HUDEP-2 (cell line): ENCODE measurements at regions not wholly inside any gene's neighbourhood (a gene's known extent, or its start where the extent isn't known, plus 50 kb on each side); places are given as distances from the start of the nearest gene placed in this dataset.

Source experiments
- DNase-seq, 76 experiments: peaks; one replicate each; lab custom pipeline; 2025; ENCODE audit not compliant: unreplicated experiment in 76 of 76; lab: John Stamatoyannopoulos, UW

GRCh38 chr9:79809316-79809876 is 237.6 kb downstream of the TLE4 start:
- no peak for DNase-seq

- no peak for DNase-seq
Measured at GRCh38 chr9:79807971-79808370, 236.2 kb downstream of the TLE4 start.

- DNase-seq, result no peak
Measured at GRCh38 chr9:79806086-79806485, 234.3 kb downstream of the TLE4 start.

- DNase-seq, result no peak
Measured at GRCh38 chr9:79801459-79801858, 229.7 kb downstream of the TLE4 start.

GRCh38 chr9:79800578-79800977 is 228.8 kb downstream of the TLE4 start:
- no peak for DNase-seq

- no peak for DNase-seq
Measured at GRCh38 chr9:79799691-79800335, 228.0 kb downstream of the TLE4 start.

GRCh38 chr9:79798450-79798849 is 226.7 kb downstream of the TLE4 start:
- DNase-seq, result no peak

GRCh38 chr9:79796411-79796810 is 224.6 kb downstream of the TLE4 start:
- DNase-seq, result no peak

- DNase-seq, result no peak
Measured at GRCh38 chr9:79788662-79789061, 216.9 kb downstream of the TLE4 start.

GRCh38 chr9:79781263-79781662 is 209.5 kb downstream of the TLE4 start:
- no peak for DNase-seq

GRCh38 chr9:79780559-79780958 is 208.8 kb downstream of the TLE4 start:
- no peak for DNase-seq

- DNase-seq, result no peak
Measured at GRCh38 chr9:79779901-79780300, 208.1 kb downstream of the TLE4 start.

- DNase-seq, result no peak
Measured at GRCh38 chr9:79778581-79778980, 206.8 kb downstream of the TLE4 start.

- no peak for DNase-seq
Measured at GRCh38 chr9:79776581-79776980, 204.8 kb downstream of the TLE4 start.
